ENCODE measurements at regions not wholly inside any gene's neighbourhood (a gene's known extent, or its start where the extent isn't known, plus 50 kb on each side); places are given as distances from the start of the nearest gene placed in this dataset.

- DNase-seq: no peak
Measured at GRCh38 chr11:95297680-95298452, 66.9 kb upstream of the SESN3 start.

- DNase-seq: peak in 1 of 3 experiments; percentile 91
Measured at GRCh38 chr11:95296621-95297025, 65.6 kb upstream of the SESN3 start.

- DNase-seq: peak; percentile 1 to 91 (median 69)
Measured at GRCh38 chr11:95296165-95296564, 65.2 kb upstream of the SESN3 start.

- no peak for DNase-seq
Measured at GRCh38 chr11:95295382-95296149, 64.6 kb upstream of the SESN3 start.

- DNase-seq: no peak
Measured at GRCh38 chr11:95294701-95295100, 63.7 kb upstream of the SESN3 start.

GRCh38 chr11:95293116-95293515, 62.1 kb upstream of the SESN3 start:
- no peak for DNase-seq

GRCh38 chr11:95291946-95292345, 60.9 kb upstream of the SESN3 start:
- DNase-seq: no peak

- DNase-seq: no peak
Measured at GRCh38 chr11:95289378-95290101, 58.5 kb upstream of the SESN3 start.

GRCh38 chr11:95284057-95285052, 53.4 kb upstream of the SESN3 start:
- DNase-seq: no peak

GRCh38 chr11:95283650-95284049, 52.6 kb upstream of the SESN3 start:
- no peak for DNase-seq

GRCh38 chr11:95283146-95283545, 52.1 kb upstream of the SESN3 start:
- DNase-seq: no peak

GRCh38 chr11:95282291-95282751, 51.3 kb upstream of the SESN3 start:
- no peak for DNase-seq
